ENCODE measurements at regions not wholly inside any gene's neighbourhood (a gene's known extent, or its start where the extent isn't known, plus 50 kb on each side); places are given as distances from the start of the nearest gene placed in this dataset.
"Not testable (repeated sequence)": the region's sequence is repeated elsewhere in the genome, so short reads cannot be mapped to it uniquely, and the experiment has no call there.

GRCh38 chr2:130248355-130248754 lies 50.1 kb upstream of the TUBA3E start:
- not testable (repeated sequence) for DNase-seq
